ENCODE measurements at regions not wholly inside any gene's neighbourhood (a gene's known extent, or its start where the extent isn't known, plus 50 kb on each side); places are given as distances from the start of the nearest gene placed in this dataset.

DNA sequence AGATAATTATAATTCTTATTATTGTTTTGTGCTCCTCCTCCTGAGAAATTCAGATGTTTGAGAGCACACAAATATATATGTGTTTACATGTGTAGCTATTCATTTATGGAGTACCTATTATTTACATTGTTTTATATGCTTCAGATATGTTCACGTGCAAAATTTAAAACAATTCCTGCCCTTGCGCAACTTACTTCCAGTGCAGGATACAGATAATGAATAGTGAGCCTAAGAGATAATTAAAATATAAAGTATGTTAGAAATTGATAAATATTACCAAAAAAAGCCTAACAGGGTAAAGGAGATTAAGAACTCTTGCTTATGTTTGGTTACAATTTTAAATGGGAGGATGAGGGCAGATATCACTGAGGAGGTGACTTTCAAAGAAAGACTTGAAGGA is 81.7 kb upstream of the DPH6 start:
- no peak for ATAC-seq
- H3K36me3 ChIP-seq (ENCODE audit: control insufficient read depth in 2 of 2, insufficient read depth in 2 of 2, low read length in 1 of 2) = no peaks in the 10 kb centered on the region
- intact Hi-C loops (cut with micrococcal nuclease; ENCODE audit: unreplicated experiment) (no loop called here), in situ Hi-C loops (cut with MboI) (no loop called here)
- H3K4me3 ChIP-seq = no peak overlapping the region
- no TSS peak for BruUV-seq (replicated peaks)
- no peaks in the 10 kb centered on the region for H3K9me3 ChIP-seq (replicated peaks; ENCODE audit: control insufficient read depth, insufficient read depth, low read length)
- SMC1A ChIA-PET (ENCODE audit: uncharacterized antibody, unreplicated experiment) = interaction anchor here (0.9 kb wide), 1 partner anchor 603 kb away, joined by 3 read pairs; no protein-coding TSS in a partner anchor
- H3K9ac ChIP-seq (ENCODE audit: control insufficient read depth, insufficient read depth, low read length) = no peak overlapping the region
- DNase-seq (ENCODE audit: low read depth, low spot score) = no peak
- CTCF ChIA-PET = interaction anchor here (1.3 kb wide), 1 partner anchor 124 kb away, joined by 4 read pairs; no protein-coding TSS in a partner anchor
- POLR2A ChIA-PET = no interaction called here
- no peaks in the 10 kb centered on the region for H4K20me1 ChIP-seq (ENCODE audit: control insufficient read depth, insufficient read depth)
- no peaks in the 10 kb centered on the region for H3K27me3 ChIP-seq (replicated peaks in 1 of 2; ENCODE audit: control insufficient read depth in 2 of 2, insufficient read depth in 2 of 2, low read length in 1 of 2)
- RAD21 ChIA-PET (ENCODE audit: unreplicated experiment) = no interaction called here
- H3K4me2 ChIP-seq (ENCODE audit: control insufficient read depth, insufficient read depth) = no peak overlapping the region
- H3K27ac ChIP-seq (ENCODE audit: control insufficient read depth, insufficient read depth) = no peak overlapping the region
- 65% methylated on average over 2 of the region's 2 CpGs for WGBS (ENCODE audit: insufficient coverage, insufficient replicate concordance, low lambda C conversion rate, missing lambda C conversion rate)
- no peak for TF ChIP-seq ZSCAN29 (IDR thresholded peaks at IDR 0.05)
- no peak for TF ChIP-seq POU2F2 (IDR thresholded peaks at IDR 0.05; ENCODE audit: borderline replicate concordance, low read depth, low read length)
- TF ChIP-seq CTCF (IDR thresholded peaks at IDR 0.05 in 2 of 3, conservative IDR thresholded peaks at IDR 0.05 in 1 of 3; ENCODE audit: control insufficient read depth in 2 of 3, extremely low read depth in 1 of 3, insufficient read depth in 1 of 3, low read depth in 3 of 3, low read length in 3 of 3) = no peak
- no peak for TF ChIP-seq ATF7 (IDR thresholded peaks at IDR 0.05; ENCODE audit: low read depth)
- no peak for TF ChIP-seq BCL11A (IDR thresholded peaks at IDR 0.05; ENCODE audit: low read depth, low read length)
- TF ChIP-seq, protein P1, sequence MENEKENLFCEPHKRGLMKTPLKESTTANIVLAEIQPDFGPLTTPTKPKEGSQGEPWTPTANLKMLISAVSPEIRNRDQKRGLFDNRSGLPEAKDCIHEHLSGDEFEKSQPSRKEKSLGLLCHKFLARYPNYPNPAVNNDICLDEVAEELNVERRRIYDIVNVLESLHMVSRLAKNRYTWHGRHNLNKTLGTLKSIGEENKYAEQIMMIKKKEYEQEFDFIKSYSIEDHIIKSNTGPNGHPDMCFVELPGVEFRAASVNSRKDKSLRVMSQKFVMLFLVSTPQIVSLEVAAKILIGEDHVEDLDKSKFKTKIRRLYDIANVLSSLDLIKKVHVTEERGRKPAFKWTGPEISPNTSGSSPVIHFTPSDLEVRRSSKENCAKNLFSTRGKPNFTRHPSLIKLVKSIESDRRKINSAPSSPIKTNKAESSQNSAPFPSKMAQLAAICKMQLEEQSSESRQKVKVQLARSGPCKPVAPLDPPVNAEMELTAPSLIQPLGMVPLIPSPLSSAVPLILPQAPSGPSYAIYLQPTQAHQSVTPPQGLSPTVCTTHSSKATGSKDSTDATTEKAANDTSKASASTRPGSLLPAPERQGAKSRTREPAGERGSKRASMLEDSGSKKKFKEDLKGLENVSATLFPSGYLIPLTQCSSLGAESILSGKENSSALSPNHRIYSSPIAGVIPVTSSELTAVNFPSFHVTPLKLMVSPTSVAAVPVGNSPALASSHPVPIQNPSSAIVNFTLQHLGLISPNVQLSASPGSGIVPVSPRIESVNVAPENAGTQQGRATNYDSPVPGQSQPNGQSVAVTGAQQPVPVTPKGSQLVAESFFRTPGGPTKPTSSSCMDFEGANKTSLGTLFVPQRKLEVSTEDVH (IDR thresholded peaks at IDR 0.05; ENCODE audit: low read depth, partially characterized antibody) = no peak
- TF ChIP-seq POLR2A (IDR thresholded peaks at IDR 0.05; ENCODE audit: low read depth, low read length) = no peak
- TF ChIP-seq MEF2A (IDR thresholded peaks at IDR 0.05; ENCODE audit: insufficient read depth, low read depth, low read length) = no peak
- TF ChIP-seq, protein P2, sequence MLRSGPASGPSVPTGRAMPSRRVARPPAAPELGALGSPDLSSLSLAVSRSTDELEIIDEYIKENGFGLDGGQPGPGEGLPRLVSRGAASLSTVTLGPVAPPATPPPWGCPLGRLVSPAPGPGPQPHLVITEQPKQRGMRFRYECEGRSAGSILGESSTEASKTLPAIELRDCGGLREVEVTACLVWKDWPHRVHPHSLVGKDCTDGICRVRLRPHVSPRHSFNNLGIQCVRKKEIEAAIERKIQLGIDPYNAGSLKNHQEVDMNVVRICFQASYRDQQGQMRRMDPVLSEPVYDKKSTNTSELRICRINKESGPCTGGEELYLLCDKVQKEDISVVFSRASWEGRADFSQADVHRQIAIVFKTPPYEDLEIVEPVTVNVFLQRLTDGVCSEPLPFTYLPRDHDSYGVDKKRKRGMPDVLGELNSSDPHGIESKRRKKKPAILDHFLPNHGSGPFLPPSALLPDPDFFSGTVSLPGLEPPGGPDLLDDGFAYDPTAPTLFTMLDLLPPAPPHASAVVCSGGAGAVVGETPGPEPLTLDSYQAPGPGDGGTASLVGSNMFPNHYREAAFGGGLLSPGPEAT (IDR thresholded peaks at IDR 0.05; ENCODE audit: low read depth) = no peak
- no peak for TF ChIP-seq USF2 (IDR thresholded peaks at IDR 0.05; ENCODE audit: borderline replicate concordance, low read depth, low read length)
- no peak for TF ChIP-seq IKZF2 (IDR thresholded peaks at IDR 0.05)
- TF ChIP-seq NFXL1 (IDR thresholded peaks at IDR 0.05; ENCODE audit: borderline replicate concordance) = no peak
- no peak for TF ChIP-seq SMARCA5 (IDR thresholded peaks at IDR 0.05)
- TF ChIP-seq BMI1 (IDR thresholded peaks at IDR 0.05; ENCODE audit: borderline replicate concordance) = no peak
- no peak for TF ChIP-seq FOS (IDR thresholded peaks at IDR 0.05; ENCODE audit: borderline replicate concordance, extremely low read depth, insufficient read length)
- no peak for TF ChIP-seq EP300 (IDR thresholded peaks at IDR 0.05; ENCODE audit: borderline replicate concordance in 1 of 2, control insufficient read depth in 1 of 2, low read depth in 2 of 2, low read length in 2 of 2)
- no peak for FAIRE-seq
- H2AFZ ChIP-seq (ENCODE audit: control insufficient read depth, low read depth, low read length) = no peak overlapping the region
- H3K4me1 ChIP-seq (ENCODE audit: control insufficient read depth, insufficient read depth, low read length) = no peaks in the 10 kb centered on the region
- no peaks in the 10 kb centered on the region for H3K79me2 ChIP-seq (ENCODE audit: control insufficient read depth, insufficient read depth, low read length)

Measured in GM12878 (cell line).